Stimulated activated CD8-positive, alpha-beta memory T cell treated with anti-CD3 and anti-CD28 coated beads, Interleukin-12 subunit alpha, Interleukin-12 subunit beta, amount 100 ng/mL, for 1 hour (primary cell): ENCODE measurements at regions not wholly inside any gene's neighbourhood (a gene's known extent, or its start where the extent isn't known, plus 50 kb on each side); places are given as distances from the start of the nearest gene placed in this dataset.
"Not testable (repeated sequence)": the region's sequence is repeated elsewhere in the genome, so short reads cannot be mapped to it uniquely, and the experiment has no call there.

Experiments
- DNase-seq: peaks from one replicate; pipeline ENCODE4 v3.0.0-alpha.2; 2020; ENCODE audit warnings: low read depth

GRCh38 chr4:66604192-66604591, 933.9 kb upstream of the EPHA5 start:
- DNase-seq, result no peak

DNA sequence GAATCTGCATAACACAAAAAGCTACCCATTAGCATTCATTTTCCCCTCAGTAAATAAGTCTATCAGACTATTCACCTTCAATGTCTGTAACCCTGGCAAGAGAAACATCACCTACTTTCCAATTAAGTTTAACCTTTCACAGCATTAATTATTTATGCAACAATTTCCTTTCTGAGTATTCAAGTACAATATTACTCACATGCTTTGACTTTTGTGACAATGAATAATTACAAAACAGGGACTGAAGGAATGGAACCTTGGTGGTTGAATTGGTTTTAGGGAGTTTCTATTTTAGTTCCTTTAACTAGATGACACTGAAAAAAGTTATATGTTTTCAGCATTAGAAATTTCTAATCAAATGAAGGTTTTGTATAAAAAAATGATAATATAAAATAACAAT, 932.3 kb upstream of the EPHA5 start:
- DNase-seq, result no peak

- no peak for DNase-seq
Measured at GRCh38 chr4:66591968-66592367, 921.7 kb upstream of the EPHA5 start.

DNA sequence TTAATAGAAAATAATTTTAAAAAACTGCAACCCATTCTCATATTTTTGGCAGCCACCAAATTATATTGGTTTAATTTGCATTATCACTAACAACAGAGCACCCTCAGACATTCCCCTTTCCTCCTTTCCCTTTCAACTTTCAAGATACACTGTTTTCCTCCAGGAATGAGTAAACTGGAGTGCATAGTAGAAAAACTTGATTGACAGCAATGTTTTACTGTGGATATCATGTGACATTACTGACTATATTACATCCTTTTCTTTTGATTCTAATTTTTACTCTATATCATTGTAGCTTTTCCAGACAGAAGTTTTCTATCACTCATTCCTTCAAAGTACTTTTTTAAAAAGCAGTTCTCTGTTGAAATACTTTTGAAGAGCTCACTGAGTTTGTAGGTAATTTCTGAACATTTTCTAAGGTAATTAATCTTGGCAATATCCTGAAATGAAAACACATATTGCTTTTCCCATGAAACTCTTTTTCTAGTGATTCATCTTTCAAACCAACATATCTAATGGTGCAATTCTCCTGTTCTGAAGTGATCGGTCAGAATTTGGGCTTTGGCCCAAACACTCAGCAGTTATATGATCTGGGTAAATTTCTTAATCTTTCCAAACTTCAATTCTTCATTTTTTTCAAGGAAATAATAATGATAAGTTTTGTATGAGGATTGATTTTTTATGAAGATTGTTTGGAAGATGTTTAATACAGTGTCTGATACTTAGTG, 920.4 kb upstream of the EPHA5 start:
- DNase-seq, result no peak

- no peak for DNase-seq
Measured at GRCh38 chr4:66589183-66589582, 918.9 kb upstream of the EPHA5 start.

DNA sequence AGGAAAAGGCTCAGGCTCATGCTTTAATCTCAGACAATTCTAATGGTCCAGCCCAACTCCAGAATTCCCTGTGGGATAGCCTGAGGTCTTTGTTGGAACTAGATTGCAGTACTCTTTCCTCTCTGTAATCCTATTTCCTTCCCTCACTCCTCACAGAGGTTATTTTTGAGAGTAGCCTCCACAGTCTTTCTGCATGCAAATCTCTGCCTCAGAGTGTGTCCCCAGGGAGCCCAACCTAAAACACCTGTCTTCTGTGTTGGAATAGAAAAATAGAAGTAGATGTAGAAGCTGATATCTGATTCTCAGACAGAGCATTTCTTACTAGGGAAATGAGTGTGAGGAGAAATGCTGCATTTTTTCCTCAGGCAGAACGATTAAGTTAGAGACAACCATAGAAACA, 915.5 kb upstream of the EPHA5 start:
- no peak for DNase-seq

GRCh38 chr4:66577922-66578321, 907.6 kb upstream of the EPHA5 start:
- no peak for DNase-seq

- no peak for DNase-seq
Measured at GRCh38 chr4:66575008-66575696, 904.9 kb upstream of the EPHA5 start.

GRCh38 chr4:66574145-66574978, 904.1 kb upstream of the EPHA5 start:
- no peak for DNase-seq

DNA sequence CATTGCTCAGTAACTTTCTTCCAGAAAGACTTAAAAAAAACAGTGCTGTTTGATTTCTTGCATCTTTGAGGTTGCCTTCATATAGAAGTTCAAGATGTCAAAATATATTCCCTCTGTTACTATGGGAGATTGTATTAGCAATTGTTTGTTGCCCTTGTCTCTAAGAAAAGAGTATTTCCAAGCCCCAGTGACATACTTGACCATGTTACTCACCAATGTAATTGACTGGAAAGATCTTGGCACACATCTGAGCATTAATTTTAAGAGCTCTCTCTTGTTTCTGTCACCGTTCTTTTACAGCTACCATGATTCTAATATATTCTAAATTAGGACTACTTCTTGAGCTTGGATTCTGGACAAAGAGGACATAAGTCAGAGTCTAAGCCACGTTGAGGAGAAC, 902.7 kb upstream of the EPHA5 start:
- DNase-seq, result no peak

GRCh38 chr4:66571145-66571695, 900.9 kb upstream of the EPHA5 start:
- DNase-seq, result no peak

DNA sequence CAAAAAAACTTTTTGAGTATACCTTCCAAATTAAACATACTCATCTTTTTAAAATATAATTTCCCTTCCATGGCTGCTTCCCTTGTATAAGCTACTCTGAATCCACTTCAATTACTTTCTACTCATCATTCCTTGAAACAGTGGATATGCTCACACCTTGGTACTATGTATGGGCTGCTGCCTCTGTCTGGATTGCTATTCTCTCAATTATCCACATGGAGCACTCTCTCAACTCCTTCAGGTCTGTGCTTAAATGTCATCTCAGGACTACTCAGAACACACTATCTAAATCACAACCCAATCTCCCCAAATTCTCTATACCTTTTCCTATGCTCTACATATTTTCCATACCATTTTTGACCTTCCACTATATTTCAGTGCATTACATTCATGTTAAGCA, 898.9 kb upstream of the EPHA5 start:
- no peak for DNase-seq

- DNase-seq, result no peak
Measured at GRCh38 chr4:66568431-66568830, 898.1 kb upstream of the EPHA5 start.

- DNase-seq, result no peak
Measured at GRCh38 chr4:66568001-66568400, 897.7 kb upstream of the EPHA5 start.

- no peak for DNase-seq
Measured at GRCh38 chr4:66567551-66567950, 897.3 kb upstream of the EPHA5 start.

DNA sequence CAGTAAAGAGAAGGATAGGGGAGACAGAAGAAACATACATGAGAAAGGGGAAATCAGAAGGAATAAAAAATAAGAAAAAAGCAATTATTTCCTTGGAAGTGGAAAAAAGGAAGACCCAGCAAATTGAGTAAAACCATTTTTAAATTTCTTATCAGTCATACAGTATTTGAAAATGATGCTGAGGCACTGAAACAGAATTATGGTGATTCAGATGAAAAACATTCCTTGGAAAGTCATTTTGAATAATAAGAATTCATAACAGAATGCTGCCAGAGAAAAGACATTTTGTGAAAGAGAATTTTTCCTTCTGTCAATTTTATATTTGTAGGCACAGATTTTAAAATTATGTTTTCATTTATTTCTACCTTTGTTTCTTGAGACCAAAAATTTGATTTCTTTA, 895.5 kb upstream of the EPHA5 start:
- DNase-seq, result no peak

DNA sequence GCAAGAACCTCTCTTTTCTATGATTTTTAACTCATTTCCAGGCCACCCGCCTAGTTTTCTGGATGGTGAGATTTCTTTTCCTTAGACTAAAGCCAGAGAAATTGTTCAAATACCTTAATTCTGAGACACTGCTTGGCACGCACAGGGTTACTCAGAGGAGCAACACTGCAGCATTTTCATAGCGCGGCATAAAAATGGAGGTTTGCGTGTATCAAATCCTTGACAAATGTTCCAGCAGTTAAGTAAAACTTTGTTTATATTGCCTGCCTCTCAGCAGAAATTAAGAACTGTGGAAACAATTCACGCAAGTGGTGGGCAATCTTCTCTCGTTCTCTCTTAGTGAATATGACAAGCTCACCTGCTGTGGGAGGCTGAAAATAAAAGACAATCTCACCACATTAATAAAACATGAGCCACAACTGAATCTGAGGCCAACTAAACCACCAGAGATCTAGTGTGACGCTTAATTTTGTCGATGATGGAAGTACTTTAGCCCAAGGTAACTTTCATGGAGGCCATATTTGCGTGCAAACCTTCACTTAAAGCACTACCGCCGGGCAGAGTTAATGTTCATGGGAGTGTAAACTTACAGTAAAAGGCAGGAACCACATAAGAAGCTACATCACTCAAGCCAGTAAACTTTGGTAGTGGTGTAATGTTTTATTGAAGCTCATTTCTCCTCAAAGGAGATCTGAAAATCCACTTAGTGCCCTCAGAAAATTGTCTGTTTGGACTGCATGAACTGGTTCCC, 894.8 kb upstream of the EPHA5 start:
- DNase-seq, result no peak

DNA sequence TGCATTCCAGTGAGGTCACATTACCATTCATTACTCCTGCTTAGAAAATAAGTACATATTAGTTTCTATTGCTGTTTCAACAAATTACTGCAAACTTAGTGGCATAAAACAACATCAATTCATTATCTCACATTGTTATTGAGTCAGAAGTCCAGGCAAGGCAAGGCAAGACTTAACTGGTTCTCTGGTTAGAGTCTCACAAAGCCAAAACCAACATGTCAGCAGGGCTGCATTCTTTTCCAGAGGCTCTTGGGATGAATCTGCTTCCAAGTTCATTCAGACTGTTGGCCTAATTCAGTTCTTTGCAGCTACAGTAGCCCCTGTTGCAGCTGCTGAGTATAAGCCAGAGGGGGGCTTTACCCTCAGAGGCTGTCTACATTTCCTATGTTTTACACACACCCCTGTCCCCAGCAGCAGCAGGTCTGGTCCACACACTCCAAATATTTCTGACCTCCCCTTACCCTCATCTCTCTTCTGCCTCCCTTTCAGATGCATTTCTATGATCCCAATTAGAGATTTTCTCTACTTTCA, 892.1 kb upstream of the EPHA5 start:
- no peak for DNase-seq

DNA sequence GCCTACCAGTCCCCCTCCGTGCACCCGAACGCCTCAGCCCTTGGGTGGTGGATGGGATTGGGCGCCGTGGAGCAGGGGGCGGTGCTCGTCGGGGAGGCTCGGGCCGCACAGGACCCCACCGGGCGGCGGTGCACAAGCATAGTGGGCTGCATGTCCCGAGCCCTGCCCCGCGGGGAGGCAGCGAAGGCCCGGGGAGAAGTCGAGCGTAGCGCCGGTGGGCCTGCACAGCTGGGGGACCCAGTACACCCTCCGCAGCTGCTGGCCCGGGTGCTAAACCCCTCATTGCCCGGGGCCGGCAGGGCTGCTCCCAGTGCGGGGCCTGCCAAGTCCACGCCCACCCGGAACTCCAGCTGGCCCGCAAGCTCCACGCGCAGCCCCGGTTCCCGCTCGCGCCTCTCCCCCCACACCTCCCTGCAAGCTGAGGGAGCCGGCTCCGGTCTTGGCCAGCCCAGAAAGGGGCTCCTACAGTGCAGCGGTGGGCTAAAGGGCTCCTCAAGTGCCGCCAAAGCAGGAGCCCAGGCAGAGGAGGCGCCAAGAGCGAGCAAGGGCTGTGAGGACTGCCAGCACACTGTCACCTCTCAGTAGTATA, 891.3 kb upstream of the EPHA5 start:
- DNase-seq, result not testable (repeated sequence)

- no peak for DNase-seq
Measured at GRCh38 chr4:66558651-66559050, 888.4 kb upstream of the EPHA5 start.

- no peak for DNase-seq
Measured at GRCh38 chr4:66556651-66557278, 886.5 kb upstream of the EPHA5 start.
